ENCODE measurements at regions not wholly inside any gene's neighbourhood (a gene's known extent, or its start where the extent isn't known, plus 50 kb on each side); places are given as distances from the start of the nearest gene placed in this dataset.

DNA sequence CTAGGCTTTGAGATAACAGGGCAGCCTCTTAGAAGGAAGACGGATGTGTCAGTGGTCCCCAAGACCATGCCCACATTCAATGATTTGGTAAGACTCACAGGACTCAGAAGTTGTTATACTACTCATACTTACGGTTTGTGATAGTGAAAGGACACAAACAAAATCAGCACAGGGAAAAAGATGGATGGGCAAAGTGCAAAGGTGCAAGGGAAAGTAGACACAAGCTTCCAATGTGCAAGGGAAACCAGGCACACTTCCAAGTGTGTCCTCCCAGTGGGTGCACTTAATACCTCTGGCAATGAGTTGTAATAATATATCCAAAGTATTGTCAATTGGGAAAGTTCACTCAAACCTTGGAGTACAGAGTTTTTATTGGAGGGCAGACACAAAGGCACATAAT lies 53.8 kb upstream of the VCX start:
- Histone ChIP-seq H3K27me3 (ENCODE audit: insufficient read depth, low read length) (no peaks in the 10 kb centered on the region), H3K4me1 (ENCODE audit: control insufficient read depth, insufficient read depth, low read length, unreplicated experiment) (no peaks in the 10 kb centered on the region), H3K4me3 (ENCODE audit: low read depth, low read length) (no peak overlapping the region)

DNA sequence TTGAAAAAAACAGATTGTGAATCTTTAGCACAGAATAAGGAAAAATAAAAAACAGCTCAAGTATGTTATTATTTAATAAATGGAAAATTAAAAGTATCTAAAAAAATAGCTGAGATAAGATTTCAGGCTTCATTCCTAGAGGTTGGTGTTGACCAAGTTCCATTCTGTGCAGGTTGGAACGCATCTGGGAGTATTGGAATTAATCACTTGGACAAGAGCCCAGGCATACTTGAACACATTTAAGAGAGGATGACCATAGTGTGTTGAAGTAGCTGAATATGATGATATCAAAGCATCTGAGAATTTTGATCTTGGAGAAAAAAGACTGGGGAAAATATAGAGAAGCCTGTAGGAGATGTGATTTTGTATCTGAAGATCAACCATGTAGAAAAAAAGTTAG lies 54.6 kb upstream of the VCX start:
- H3K27me3 ChIP-seq (ENCODE audit: insufficient read depth, low read length) = no peaks in the 10 kb centered on the region
- no peaks in the 10 kb centered on the region for H3K4me1 ChIP-seq (ENCODE audit: control insufficient read depth, insufficient read depth, low read length, unreplicated experiment)
- H2AFZ ChIP-seq (ENCODE audit: low read length, unreplicated experiment) = no peak overlapping the region
- H3K79me2 ChIP-seq (ENCODE audit: control insufficient read depth, insufficient read depth, low read length, unreplicated experiment) = no peaks in the 10 kb centered on the region
- no peak overlapping the region for H3K27ac ChIP-seq (ENCODE audit: low read depth, low read length)
- no peak overlapping the region for H3K4me3 ChIP-seq (ENCODE audit: low read depth, low read length)
- H3K36me3 ChIP-seq (ENCODE audit: insufficient read depth, low read length) = no peaks in the 10 kb centered on the region

More for the DNA sequence above, 53.8 kb upstream of the VCX start:
- Histone ChIP-seq H2AFZ (ENCODE audit: low read length, unreplicated experiment) (no peak overlapping the region), H3K27ac (ENCODE audit: low read depth, low read length) (no peak overlapping the region), H3K79me2 (ENCODE audit: control insufficient read depth, insufficient read depth, low read length, unreplicated experiment) (no peaks in the 10 kb centered on the region), H3K36me3 (ENCODE audit: insufficient read depth, low read length) (no peaks in the 10 kb centered on the region)

GRCh38 chrX:7787714-7788113 lies 55.3 kb upstream of the VCX start:
- H3K27me3 ChIP-seq (ENCODE audit: insufficient read depth, low read length) = no peaks in the 10 kb centered on the region
- no peak overlapping the region for H3K27ac ChIP-seq (ENCODE audit: low read depth, low read length)
- H3K4me1 ChIP-seq (ENCODE audit: control insufficient read depth, insufficient read depth, low read length, unreplicated experiment) = no peaks in the 10 kb centered on the region
- H3K4me3 ChIP-seq (ENCODE audit: low read depth, low read length) = no peak overlapping the region
- H3K36me3 ChIP-seq (ENCODE audit: insufficient read depth, low read length) = no peaks in the 10 kb centered on the region
- H2AFZ ChIP-seq (ENCODE audit: low read length, unreplicated experiment) = no peak overlapping the region
- no peaks in the 10 kb centered on the region for H3K79me2 ChIP-seq (ENCODE audit: control insufficient read depth, insufficient read depth, low read length, unreplicated experiment)

DNA sequence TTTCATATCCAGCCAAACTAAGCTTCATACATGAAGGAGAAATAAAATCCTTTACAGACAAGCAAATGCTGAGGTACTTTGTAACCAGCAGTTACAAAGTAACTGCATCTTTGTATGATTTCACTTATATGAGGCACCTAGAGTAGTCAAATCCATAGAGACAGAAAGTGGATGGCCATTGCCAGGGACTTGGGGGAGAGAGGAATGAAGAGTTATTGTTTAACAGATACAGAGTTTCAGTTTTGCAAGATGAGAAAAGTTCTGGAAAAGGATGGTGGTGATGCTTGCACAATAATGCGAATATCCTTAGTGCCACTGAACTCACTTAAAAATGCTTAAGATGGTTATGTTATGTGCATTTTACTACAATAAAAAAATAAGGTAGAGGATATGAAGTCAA lies 58.4 kb upstream of the VCX start:
- Histone ChIP-seq H3K27me3 (ENCODE audit: insufficient read depth, low read length) (no peaks in the 10 kb centered on the region), H3K4me3 (ENCODE audit: low read depth, low read length) (no peak overlapping the region), H3K36me3 (ENCODE audit: insufficient read depth, low read length) (no peaks in the 10 kb centered on the region), H3K27ac (ENCODE audit: low read depth, low read length) (no peak overlapping the region), H2AFZ (ENCODE audit: low read length, unreplicated experiment) (no peak overlapping the region), H3K4me1 (ENCODE audit: control insufficient read depth, insufficient read depth, low read length, unreplicated experiment) (no peaks in the 10 kb centered on the region), H3K79me2 (ENCODE audit: control insufficient read depth, insufficient read depth, low read length, unreplicated experiment) (no peaks in the 10 kb centered on the region)

DNA sequence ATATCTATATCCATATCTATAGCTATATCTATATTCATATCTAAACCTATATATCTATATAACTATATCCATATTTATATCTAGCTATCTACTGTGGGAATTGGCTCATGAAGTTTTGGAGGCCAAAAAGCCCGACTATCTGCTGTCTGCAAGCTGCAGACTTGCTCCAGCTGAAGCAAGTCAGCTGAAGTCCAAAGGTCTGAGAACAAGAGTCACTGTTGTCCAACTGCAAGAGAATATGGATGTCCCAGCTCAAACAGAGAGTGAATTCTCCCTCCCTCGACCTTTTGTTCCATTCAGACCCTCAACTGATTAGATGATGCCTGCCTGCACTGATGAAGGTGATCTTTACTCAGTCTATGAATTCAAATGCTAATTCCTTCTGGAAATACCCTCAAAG lies 63.3 kb upstream of the VCX start:
- H3K27ac ChIP-seq (ENCODE audit: low read depth, low read length) = no peak overlapping the region
- no peaks in the 10 kb centered on the region for H3K79me2 ChIP-seq (ENCODE audit: control insufficient read depth, insufficient read depth, low read length, unreplicated experiment)
- no peaks in the 10 kb centered on the region for H3K36me3 ChIP-seq (ENCODE audit: insufficient read depth, low read length)
- no peak overlapping the region for H2AFZ ChIP-seq (ENCODE audit: low read length, unreplicated experiment)
- no peak overlapping the region for H3K4me3 ChIP-seq (ENCODE audit: low read depth, low read length)
- H3K4me1 ChIP-seq (ENCODE audit: control insufficient read depth, insufficient read depth, low read length, unreplicated experiment) = no peaks in the 10 kb centered on the region
- H3K27me3 ChIP-seq (ENCODE audit: insufficient read depth, low read length) = no peaks in the 10 kb centered on the region

DNA sequence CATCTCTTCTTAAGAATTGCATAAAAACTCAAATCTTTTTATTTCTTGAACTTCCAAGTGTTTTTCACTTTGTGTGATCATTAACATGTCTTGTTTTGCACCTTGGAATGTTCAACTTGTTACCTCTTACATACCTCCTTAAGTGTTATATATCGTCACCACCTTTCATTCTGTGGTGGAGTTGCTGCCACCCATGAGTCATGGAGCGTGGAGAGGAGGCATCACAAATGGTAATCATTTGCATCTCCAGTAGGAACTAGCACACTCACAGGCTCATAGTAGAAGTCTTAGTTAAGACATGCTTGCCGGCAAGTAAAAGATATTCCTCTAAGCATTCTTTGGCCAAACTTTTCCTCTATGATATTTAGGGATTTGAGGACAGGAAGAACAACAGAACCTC lies 67.0 kb upstream of the VCX start:
- H3K27ac ChIP-seq (ENCODE audit: low read depth, low read length) = no peak overlapping the region
- no peaks in the 10 kb centered on the region for H3K36me3 ChIP-seq (ENCODE audit: insufficient read depth, low read length)
- no peak overlapping the region for H3K4me3 ChIP-seq (ENCODE audit: low read depth, low read length)
- no peaks in the 10 kb centered on the region for H3K27me3 ChIP-seq (ENCODE audit: insufficient read depth, low read length)
- H3K4me1 ChIP-seq (ENCODE audit: control insufficient read depth, insufficient read depth, low read length, unreplicated experiment) = no peaks in the 10 kb centered on the region
- H2AFZ ChIP-seq (ENCODE audit: low read length, unreplicated experiment) = no peak overlapping the region
- H3K79me2 ChIP-seq (ENCODE audit: control insufficient read depth, insufficient read depth, low read length, unreplicated experiment) = no peaks in the 10 kb centered on the region

GRCh38 chrX:7771788-7772438 lies 71.1 kb upstream of the VCX start:
- Histone ChIP-seq H3K79me2 (ENCODE audit: control insufficient read depth, insufficient read depth, low read length, unreplicated experiment) (no peaks in the 10 kb centered on the region), H2AFZ (ENCODE audit: low read length, unreplicated experiment) (no peak overlapping the region), H3K4me3 (ENCODE audit: low read depth, low read length) (no peak overlapping the region), H3K36me3 (ENCODE audit: insufficient read depth, low read length) (no peaks in the 10 kb centered on the region), H3K4me1 (ENCODE audit: control insufficient read depth, insufficient read depth, low read length, unreplicated experiment) (no peaks in the 10 kb centered on the region), H3K27me3 (ENCODE audit: insufficient read depth, low read length) (no peaks in the 10 kb centered on the region), H3K27ac (ENCODE audit: low read depth, low read length) (no peak overlapping the region)

DNA sequence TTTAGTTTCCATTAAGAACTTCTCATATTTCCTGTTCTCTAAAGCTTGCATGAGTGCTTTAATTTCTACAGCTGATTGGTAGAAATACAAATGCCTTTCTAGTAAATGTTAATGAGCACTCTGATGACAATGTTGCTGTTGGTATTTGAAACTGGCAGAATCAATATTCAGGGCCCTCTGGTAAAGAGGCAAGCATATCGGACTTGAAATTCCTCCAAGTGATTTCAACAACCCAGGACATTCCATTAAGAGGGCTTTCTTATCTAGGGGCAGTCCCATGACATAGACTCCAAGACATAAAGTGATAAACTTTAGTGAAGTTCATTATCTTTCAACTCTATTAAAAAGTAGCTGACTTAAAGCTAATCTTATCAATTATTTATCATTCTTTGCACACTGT lies 83.1 kb upstream of the VCX start:
- Histone ChIP-seq H3K27ac (ENCODE audit: low read depth, low read length) (no peak overlapping the region), H2AFZ (ENCODE audit: low read length, unreplicated experiment) (no peak overlapping the region), H3K4me1 (ENCODE audit: control insufficient read depth, insufficient read depth, low read length, unreplicated experiment) (no peaks in the 10 kb centered on the region), H3K27me3 (ENCODE audit: insufficient read depth, low read length) (no peaks in the 10 kb centered on the region), H3K36me3 (ENCODE audit: insufficient read depth, low read length) (no peaks in the 10 kb centered on the region), H3K4me3 (ENCODE audit: low read depth, low read length) (no peak overlapping the region), H3K79me2 (ENCODE audit: control insufficient read depth, insufficient read depth, low read length, unreplicated experiment) (no peaks in the 10 kb centered on the region)

GRCh38 chrX:7746856-7747255 lies 96.1 kb upstream of the VCX start:
- Histone ChIP-seq H3K79me2 (ENCODE audit: control insufficient read depth, insufficient read depth, low read length, unreplicated experiment) (no peaks in the 10 kb centered on the region), H3K4me1 (ENCODE audit: control insufficient read depth, insufficient read depth, low read length, unreplicated experiment) (peaks cover 24% of the 10 kb centered on the region), H3K4me3 (ENCODE audit: low read depth, low read length) (no peak overlapping the region; the same call in 1 of the 2 replicates), H2AFZ (ENCODE audit: low read length, unreplicated experiment) (no peak overlapping the region), H3K36me3 (ENCODE audit: insufficient read depth, low read length) (no peaks in the 10 kb centered on the region), H3K27me3 (ENCODE audit: insufficient read depth, low read length) (no peaks in the 10 kb centered on the region), H3K27ac (ENCODE audit: low read depth, low read length) (peak overlapping the region; percentile 81)

DNA sequence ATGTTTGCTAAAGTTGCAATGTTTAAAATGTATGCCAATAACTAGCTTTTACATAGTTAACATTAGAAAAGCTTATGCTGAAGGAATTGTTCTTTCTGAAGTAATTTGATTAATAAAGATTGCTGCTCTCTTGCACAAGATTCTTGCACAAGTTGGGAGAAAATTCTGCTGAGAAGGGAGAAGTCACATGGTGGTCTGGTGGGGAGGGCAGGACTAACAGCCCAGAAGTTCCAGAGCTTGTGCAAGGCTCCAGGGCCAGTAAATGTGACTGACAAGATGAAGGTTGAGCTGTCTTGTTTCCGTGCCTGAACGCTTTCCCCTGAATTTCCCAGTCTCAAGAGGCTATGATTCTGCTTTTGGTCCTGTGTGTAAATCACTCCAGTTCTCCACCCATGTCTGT lies 112.9 kb upstream of the VCX start:
- H3K27me3 ChIP-seq (ENCODE audit: insufficient read depth, low read length) = no peaks in the 10 kb centered on the region
- H3K4me3 ChIP-seq (ENCODE audit: low read depth, low read length) = no peak overlapping the region
- no peak overlapping the region for H3K27ac ChIP-seq (ENCODE audit: low read depth, low read length)
- no peaks in the 10 kb centered on the region for H3K36me3 ChIP-seq (ENCODE audit: insufficient read depth, low read length)
- H3K79me2 ChIP-seq (ENCODE audit: control insufficient read depth, insufficient read depth, low read length, unreplicated experiment) = no peaks in the 10 kb centered on the region
- no peak overlapping the region for H2AFZ ChIP-seq (ENCODE audit: low read length, unreplicated experiment)
- peaks cover 3% of the 10 kb centered on the region for H3K4me1 ChIP-seq (ENCODE audit: control insufficient read depth, insufficient read depth, low read length, unreplicated experiment)

- peaks cover 12% of the 10 kb centered on the region for H3K4me1 ChIP-seq (ENCODE audit: control insufficient read depth, insufficient read depth, low read length, unreplicated experiment)
- H3K4me3 ChIP-seq (ENCODE audit: low read depth, low read length) = no peak overlapping the region
- no peak overlapping the region for H2AFZ ChIP-seq (ENCODE audit: low read length, unreplicated experiment)
- H3K27ac ChIP-seq (ENCODE audit: low read depth, low read length) = no peak overlapping the region
- no peaks in the 10 kb centered on the region for H3K79me2 ChIP-seq (ENCODE audit: control insufficient read depth, insufficient read depth, low read length, unreplicated experiment)
- no peaks in the 10 kb centered on the region for H3K36me3 ChIP-seq (ENCODE audit: insufficient read depth, low read length)
- H3K27me3 ChIP-seq (ENCODE audit: insufficient read depth, low read length) = no peaks in the 10 kb centered on the region
These were observed 122.5 kb upstream of the VCX start for GRCh38 chrX:7720519-7720918.

All from ACC112 (cell line).